ENCODE measurements at regions not wholly inside any gene's neighbourhood (a gene's known extent, or its start where the extent isn't known, plus 50 kb on each side); places are given as distances from the start of the nearest gene placed in this dataset.

DNA sequence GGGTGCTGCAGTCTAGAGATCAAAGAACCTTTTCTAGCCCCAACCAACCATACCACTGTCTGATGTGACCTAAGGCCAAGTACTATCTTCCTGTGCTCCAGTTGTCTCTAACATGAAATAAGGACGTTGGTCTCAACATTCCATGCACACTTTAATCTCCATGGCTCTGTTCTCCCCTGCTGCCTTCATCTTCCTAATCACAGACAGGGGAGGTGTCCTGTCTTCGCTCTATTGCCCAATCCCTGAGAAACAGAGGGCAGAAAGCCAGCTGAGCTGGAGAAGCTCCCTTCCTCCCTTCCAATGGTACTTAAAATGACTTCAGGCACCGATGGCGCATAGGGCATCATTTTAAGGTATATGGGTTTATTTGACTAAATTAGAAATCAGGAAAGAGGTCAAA is 148.9 kb upstream of the GNAO1 start:
- Mint-ChIP-seq H3K36me3 (no peaks in the 10 kb centered on the region), H3K27ac (no peak overlapping the region), H3K4me1 (no peaks in the 10 kb centered on the region), H3K27me3 (ENCODE audit: low read depth) (peaks cover 2% of the 10 kb centered on the region), H3K9me3 (peaks cover 9% of the 10 kb centered on the region), H3K4me3 (no peak overlapping the region)
- TF ChIP-seq CTCF (IDR thresholded peaks at IDR 0.05; ENCODE audit: unreplicated experiment), result no peak
- DNase-seq (ENCODE audit: low spot score in 2 of 2, unreplicated experiment in 2 of 2), result no peak

GRCh38 chr16:56041556-56042140 is 149.6 kb upstream of the GNAO1 start:
- Mint-ChIP-seq H3K9me3 (peaks cover 17% of the 10 kb centered on the region), H3K27me3 (ENCODE audit: low read depth) (peaks cover 1% of the 10 kb centered on the region), H3K36me3 (no peaks in the 10 kb centered on the region), H3K27ac (no peak overlapping the region), H3K4me1 (no peaks in the 10 kb centered on the region), H3K4me3 (no peak overlapping the region)
- peak in 1 of 2 experiments; percentile 42 for DNase-seq (ENCODE audit: low spot score in 2 of 2, unreplicated experiment in 2 of 2)
- no peak for TF ChIP-seq CTCF (IDR thresholded peaks at IDR 0.05; ENCODE audit: unreplicated experiment)

DNA sequence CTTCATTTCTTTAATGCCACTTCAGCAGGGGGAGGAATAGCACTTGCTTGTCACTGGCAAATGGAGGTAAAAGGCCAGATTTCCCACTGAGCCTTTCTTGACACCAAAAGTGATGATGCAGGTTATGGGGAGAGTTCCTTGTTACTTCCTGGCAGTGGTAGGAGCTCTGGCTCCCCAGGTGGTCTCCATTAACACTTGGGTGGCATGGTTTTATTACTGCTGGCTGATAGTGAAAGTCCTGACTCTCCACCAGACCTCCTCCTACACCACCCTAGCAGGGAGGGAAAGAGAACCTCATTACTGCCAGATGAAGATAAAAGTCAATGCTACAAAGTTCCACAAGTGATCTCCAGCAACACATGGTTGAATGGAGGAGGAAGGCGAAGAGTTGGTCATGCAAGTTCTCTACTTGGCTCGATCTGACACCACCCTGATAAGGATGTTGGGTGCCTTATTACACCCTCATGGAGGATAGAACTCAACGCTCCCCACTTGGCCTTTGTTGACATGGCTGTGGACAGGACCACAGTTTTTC is 152.7 kb upstream of the GNAO1 start:
- Mint-ChIP-seq H3K9me3 (peaks cover 25% of the 10 kb centered on the region), H3K36me3 (no peaks in the 10 kb centered on the region), H3K4me3 (no peak overlapping the region), H3K4me1 (no peaks in the 10 kb centered on the region), H3K27me3 (ENCODE audit: low read depth) (peaks cover 6% of the 10 kb centered on the region), H3K27ac (no peak overlapping the region)
- no peak for TF ChIP-seq CTCF (IDR thresholded peaks at IDR 0.05; ENCODE audit: unreplicated experiment)
- DNase-seq (ENCODE audit: low spot score in 2 of 2, unreplicated experiment in 2 of 2), result no peak

GRCh38 chr16:56032072-56032471 is 156.9 kb upstream of the CES5A start:
- no peaks in the 10 kb centered on the region for H3K36me3 Mint-ChIP-seq

DNA sequence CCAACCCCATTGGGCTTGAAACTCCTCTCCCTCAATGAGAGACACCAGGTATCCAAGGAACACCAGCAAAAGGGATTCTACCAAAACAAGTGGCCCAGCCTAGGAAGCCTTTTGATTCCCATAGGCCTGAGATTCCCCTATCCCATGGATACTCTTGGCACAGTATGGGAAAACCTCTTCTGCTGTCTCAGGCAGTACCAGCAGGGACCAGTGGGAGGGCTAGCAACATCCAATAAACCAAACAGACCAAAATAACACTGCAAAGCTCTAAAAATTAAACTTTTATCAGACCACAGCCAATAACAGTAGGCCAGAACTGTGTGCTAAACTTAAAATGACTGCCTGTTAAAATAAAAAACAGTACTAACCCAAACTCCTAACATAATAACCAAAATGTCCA is 153.9 kb upstream of the CES5A start:
- H3K36me3 Mint-ChIP-seq, result no peaks in the 10 kb centered on the region
- H3K9me3 Mint-ChIP-seq, result no peaks in the 10 kb centered on the region
- peak; percentile 3 for TF ChIP-seq CTCF (IDR thresholded peaks at IDR 0.05; ENCODE audit: unreplicated experiment)
- DNase-seq (ENCODE audit: low spot score in 2 of 2, unreplicated experiment in 2 of 2), result no peak
- no peak overlapping the region for H3K4me3 Mint-ChIP-seq
- H3K27ac Mint-ChIP-seq, result no peak overlapping the region
- H3K27me3 Mint-ChIP-seq (ENCODE audit: low read depth), result peaks cover 22% of the 10 kb centered on the region
- no peaks in the 10 kb centered on the region for H3K4me1 Mint-ChIP-seq

More at GRCh38 chr16:56032072-56032471, 156.9 kb upstream of the CES5A start:
- H3K4me1 Mint-ChIP-seq, result no peaks in the 10 kb centered on the region
- DNase-seq (ENCODE audit: low spot score in 2 of 2, unreplicated experiment in 2 of 2), result no peak
- H3K9me3 Mint-ChIP-seq, result peaks cover 12% of the 10 kb centered on the region
- TF ChIP-seq CTCF (IDR thresholded peaks at IDR 0.05; ENCODE audit: unreplicated experiment), result no peak
- H3K4me3 Mint-ChIP-seq, result no peak overlapping the region
- no peak overlapping the region for H3K27ac Mint-ChIP-seq
- H3K27me3 Mint-ChIP-seq (ENCODE audit: low read depth), result peaks cover 24% of the 10 kb centered on the region
